T-cell (primary cell): ENCODE measurements at regions not wholly inside any gene's neighbourhood (a gene's known extent, or its start where the extent isn't known, plus 50 kb on each side); places are given as distances from the start of the nearest gene placed in this dataset.

Source experiments
- ATAC-seq, 4 experiments: fragments of 200-7000 bp in 3 of 4; fragments of 150-1000 bp in 1 of 4; cut with Tn5 transposase; replicated peaks in 1 of 4; 1 replicate in 3 of 4; 2 replicates in 1 of 4; pipeline ENCODE4 v1.10.0; 2021; ENCODE audit warnings: moderate library complexity in 3 of 4, mild to moderate bottlenecking in 2 of 4, moderate number of reproducible peaks in 1 of 4
- CTCF ChIA-PET, 2 donors: fragments of 300-600 bp; sonication (Branson Sonifier 250); formaldehyde crosslinking; loops; one replicate each; lab custom pipeline; 2022; ENCODE audit warnings: antibody characterized with exemption in 2 of 2; lab: Charles Lee
- POLR2A ChIA-PET, 2 donors: fragments of 300-600 bp; sonication (Branson Sonifier 250); formaldehyde crosslinking; loops; one replicate each; lab custom pipeline; 2022; ENCODE audit warnings: antibody characterized with exemption in 2 of 2; lab: Charles Lee
- DNase-seq, 35 experiments: peaks; one replicate each; pipeline versions ENCODE4 v3.0.0 to v3.0.0-alpha.2; 2013 to 2023
- H3K27ac ChIP-seq: one replicate; pipeline ENCODE4 v1.5.1; 2013; ENCODE audit warnings: low read length
- H3K27me3 ChIP-seq, 2 experiments: replicated peaks in 1 of 2; 1 replicate in 1 of 2; 2 replicates in 1 of 2; pipeline versions ENCODE4 v1.6.1 to v1.7.0; 2013; ENCODE audit warnings: low read length in 1 of 2, mixed read lengths in 1 of 2; ENCODE audit not compliant: control insufficient read depth in 2 of 2, insufficient read depth in 2 of 2; ENCODE audit errors: extremely low read depth in 1 of 2
- H3K36me3 ChIP-seq, 2 donors: 1 replicate in 1 of 2; 2 replicates in 1 of 2; pipeline versions ENCODE4 v1.6.1 to v1.7.0; 2013; ENCODE audit warnings: low read length in 1 of 2; ENCODE audit not compliant: control insufficient read depth in 2 of 2, insufficient read depth in 1 of 2; ENCODE audit errors: extremely low read depth in 1 of 2
- H3K4me1 ChIP-seq, 2 experiments: 1 replicate in 1 of 2; 2 replicates in 1 of 2; pipeline versions ENCODE4 v1.6.1 to v1.7.0; 2013; ENCODE audit warnings: low read length in 2 of 2, mixed read lengths in 1 of 2; ENCODE audit not compliant: insufficient read depth in 2 of 2, control insufficient read depth in 1 of 2; ENCODE audit errors: extremely low read depth in 1 of 2
- H3K4me3 ChIP-seq, 2 donors: 1 replicate in 1 of 2; 2 replicates in 1 of 2; pipeline versions ENCODE4 v1.5.1 to v1.7.0; 2013; ENCODE audit warnings: mild to moderate bottlenecking in 2 of 2, low read length in 1 of 2, moderate library complexity in 1 of 2; ENCODE audit not compliant: control insufficient read depth in 1 of 2; ENCODE audit errors: extremely low read depth in 1 of 2
- H3K9me3 ChIP-seq: 2 replicates; pipeline ENCODE4 v1.7.0; 2013
- H3K27ac Mint-ChIP-seq, 2 donors: one replicate each; pipeline ENCODE4 v1.8.0; 2020 to 2021; ENCODE audit warnings: mild to moderate bottlenecking in 2 of 2, mixed read lengths in 2 of 2
- H3K27me3 Mint-ChIP-seq, 2 donors: one replicate each; pipeline ENCODE4 v1.8.0; 2021 to 2022; ENCODE audit warnings: mixed read lengths in 2 of 2
- H3K36me3 Mint-ChIP-seq: one replicate; pipeline ENCODE4 v1.8.0; 2021; ENCODE audit warnings: mixed read lengths
- H3K4me1 Mint-ChIP-seq, 3 donors: one replicate each; pipeline ENCODE4 v1.8.0; 2020 to 2022; ENCODE audit warnings: mixed read lengths in 3 of 3, mild to moderate bottlenecking in 1 of 3
- H3K4me3 Mint-ChIP-seq, 3 donors: one replicate each; pipeline ENCODE4 v1.8.0; 2020 to 2022; ENCODE audit warnings: mild to moderate bottlenecking in 3 of 3, mixed read lengths in 3 of 3, moderate library complexity in 3 of 3
- H3K9me3 Mint-ChIP-seq, 3 donors: one replicate each; pipeline ENCODE4 v1.8.0; 2020 to 2022; ENCODE audit warnings: mixed read lengths in 3 of 3
- WGBS: methylation state at CpG from one replicate; pipeline ENCODE4 v1.1.5; 2013; ENCODE audit warnings: missing lambda C conversion rate; ENCODE audit not compliant: insufficient coverage; 5-methylcytosine and 5-hydroxymethylcytosine counted together

GRCh38 chr4:149264093-149264733 lies 551.4 kb downstream of the IQCM start:
- Mint-ChIP-seq H3K4me1 (no peaks in the 10 kb centered on the region), H3K9me3 (peaks cover 0 to 4% (median 4%) of the 10 kb centered on the region in 3 donors), H3K27me3 (no peaks in the 10 kb centered on the region), H3K27ac (no peak overlapping the region), H3K36me3 (no peaks in the 10 kb centered on the region), H3K4me3 (no peak overlapping the region)
- Histone ChIP-seq H3K4me3 (no peak overlapping the region), H3K27me3 (no peaks in the 10 kb centered on the region), H3K36me3 (no peaks in the 10 kb centered on the region), H3K9me3 (no peaks in the 10 kb centered on the region), H3K4me1 (no peaks in the 10 kb centered on the region), H3K27ac (no peak overlapping the region)
- WGBS, result no CpG with 5 or more reads among the region's 2 CpGs
- ChIA-PET POLR2A (no interaction called here), CTCF (interaction anchor here in 1 of 2 donors (0.7 kb wide), 1 partner anchor 1242 kb away, joined by 3 read pairs; no protein-coding TSS in a partner anchor)
- peak in 1 of 35 experiments; percentile 22 for DNase-seq
- no peak for ATAC-seq

- Histone ChIP-seq H3K4me1 (no peaks in the 10 kb centered on the region), H3K9me3 (no peaks in the 10 kb centered on the region), H3K36me3 (no peaks in the 10 kb centered on the region), H3K27me3 (no peaks in the 10 kb centered on the region), H3K27ac (no peak overlapping the region), H3K4me3 (no peak overlapping the region)
- no peaks in the 10 kb centered on the region for H3K4me1 Mint-ChIP-seq
- H3K27ac Mint-ChIP-seq, result no peak overlapping the region
- no peaks in the 10 kb centered on the region for H3K36me3 Mint-ChIP-seq
- ChIA-PET POLR2A (no interaction called here), CTCF (no interaction called here)
- DNase-seq (no peak), ATAC-seq (no peak)
- WGBS, result no CpG with 5 or more reads among the region's 1 CpG
- no peaks in the 10 kb centered on the region for H3K27me3 Mint-ChIP-seq
- H3K4me3 Mint-ChIP-seq, result no peak overlapping the region
- H3K9me3 Mint-ChIP-seq, result peaks cover 0 to 4% (median 0%) of the 10 kb centered on the region in 3 donors
These were observed 567.4 kb downstream of the IQCM start for GRCh38 chr4:149248191-149248764.

DNA sequence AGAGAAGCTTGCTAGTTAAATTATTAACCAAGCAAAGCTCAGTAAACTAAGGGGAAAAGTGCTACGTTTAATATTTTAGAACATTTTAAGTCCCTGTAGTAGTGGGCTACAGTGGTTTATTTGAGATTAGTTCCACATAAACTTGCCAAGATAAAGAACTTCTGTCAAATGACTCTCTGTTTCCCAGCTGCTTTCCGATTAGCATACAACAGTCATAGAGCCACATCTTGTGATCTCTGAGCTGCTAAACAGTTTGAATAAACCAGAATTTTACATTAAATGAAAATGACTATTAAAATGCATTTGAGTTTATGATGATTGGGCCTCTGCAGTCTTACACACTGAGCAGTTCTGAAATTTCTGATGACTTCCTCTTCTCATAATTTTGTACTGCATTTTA lies 568.5 kb downstream of the IQCM start:
- POLR2A ChIA-PET, result interaction anchor here in 1 of 2 donors (0.6 kb wide), 1 partner anchor 294 kb away, joined by 3 read pairs; no protein-coding TSS in a partner anchor
- Histone ChIP-seq H3K4me3 (no peak overlapping the region), H3K27ac (no peak overlapping the region), H3K27me3 (no peaks in the 10 kb centered on the region), H3K9me3 (no peaks in the 10 kb centered on the region), H3K4me1 (no peaks in the 10 kb centered on the region), H3K36me3 (no peaks in the 10 kb centered on the region)
- H3K4me3 Mint-ChIP-seq, result no peak overlapping the region
- DNase-seq (no peak), ATAC-seq (no peak)
- no peak overlapping the region for H3K27ac Mint-ChIP-seq
- H3K36me3 Mint-ChIP-seq, result no peaks in the 10 kb centered on the region
- WGBS, result no CpG with 5 or more reads among the region's 2 CpGs
- CTCF ChIA-PET, result no interaction called here
- no peaks in the 10 kb centered on the region for H3K27me3 Mint-ChIP-seq
- peaks cover 0 to 4% (median 2%) of the 10 kb centered on the region in 3 donors for H3K9me3 Mint-ChIP-seq
- H3K4me1 Mint-ChIP-seq, result no peaks in the 10 kb centered on the region

DNA sequence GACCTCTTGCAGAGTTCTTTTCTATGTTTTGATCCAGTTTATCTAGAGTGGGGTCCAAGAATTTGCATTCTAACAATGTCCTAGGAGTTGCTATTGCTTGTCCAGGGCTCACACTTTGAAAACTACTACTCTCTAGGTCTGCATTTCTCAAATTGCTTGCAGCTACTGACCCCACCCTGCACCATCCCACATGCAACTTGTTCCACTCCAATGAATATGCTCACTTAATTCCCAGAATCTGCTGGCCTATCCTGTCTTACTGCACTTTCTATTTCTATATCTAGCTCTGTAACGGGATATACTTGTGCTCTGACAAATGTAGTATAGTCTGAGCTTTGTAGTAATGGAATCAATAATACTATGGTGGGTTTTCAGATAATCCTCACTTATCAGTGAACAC lies 570.3 kb downstream of the IQCM start:
- no peaks in the 10 kb centered on the region for H3K9me3 ChIP-seq
- ChIA-PET CTCF (no interaction called here), POLR2A (no interaction called here)
- ATAC-seq (no peak), DNase-seq (no peak)
- Mint-ChIP-seq H3K9me3 (peaks cover 0 to 3% (median 0%) of the 10 kb centered on the region in 3 donors), H3K4me3 (no peak overlapping the region), H3K4me1 (no peaks in the 10 kb centered on the region), H3K36me3 (no peaks in the 10 kb centered on the region), H3K27me3 (no peaks in the 10 kb centered on the region), H3K27ac (no peak overlapping the region)
- no peaks in the 10 kb centered on the region for H3K27me3 ChIP-seq
- no CpG with 5 or more reads among the region's 1 CpG for WGBS
- no peaks in the 10 kb centered on the region for H3K36me3 ChIP-seq
- H3K27ac ChIP-seq, result no peak overlapping the region
- H3K4me3 ChIP-seq, result no peak overlapping the region
- no peaks in the 10 kb centered on the region for H3K4me1 ChIP-seq

DNA sequence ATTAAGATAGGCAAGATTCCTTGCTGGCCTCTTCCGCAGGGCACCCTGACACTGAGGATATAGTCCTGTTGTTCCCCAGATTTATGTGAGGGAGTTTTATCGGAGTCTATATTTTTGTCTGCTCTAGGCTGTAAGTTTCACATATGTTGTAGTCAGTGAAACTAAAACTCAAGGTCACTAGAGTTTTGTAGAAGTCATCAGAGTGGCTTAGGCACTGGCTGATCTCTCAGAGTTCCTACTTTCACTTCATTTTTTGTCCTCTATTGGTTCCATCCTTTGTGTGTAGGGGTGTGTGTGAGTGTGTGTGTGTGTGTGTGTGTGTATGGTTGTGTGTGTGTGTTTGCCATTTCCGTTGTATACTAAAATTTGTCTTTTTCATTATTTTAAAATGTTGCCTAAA lies 577.5 kb downstream of the IQCM start:
- no peak overlapping the region for H3K27ac Mint-ChIP-seq
- no peak for ATAC-seq
- H3K27me3 Mint-ChIP-seq, result no peaks in the 10 kb centered on the region
- CTCF ChIA-PET, result interaction anchor here in 1 of 2 donors (0.7 kb wide), 1 partner anchor 8 kb away, joined by 4 read pairs; no protein-coding TSS in a partner anchor
- Histone ChIP-seq H3K27me3 (no peaks in the 10 kb centered on the region), H3K4me3 (no peak overlapping the region), H3K36me3 (no peaks in the 10 kb centered on the region), H3K4me1 (no peaks in the 10 kb centered on the region), H3K9me3 (no peaks in the 10 kb centered on the region), H3K27ac (no peak overlapping the region)
- H3K4me1 Mint-ChIP-seq, result no peaks in the 10 kb centered on the region
- POLR2A ChIA-PET, result no interaction called here
- no peaks in the 10 kb centered on the region for H3K36me3 Mint-ChIP-seq
- DNase-seq, result no peak
- WGBS, result 86% methylated on average over 1 of the region's 3 CpGs
- H3K9me3 Mint-ChIP-seq, result peaks cover 0 to 3% (median 2%) of the 10 kb centered on the region in 3 donors
- H3K4me3 Mint-ChIP-seq, result no peak overlapping the region

DNA sequence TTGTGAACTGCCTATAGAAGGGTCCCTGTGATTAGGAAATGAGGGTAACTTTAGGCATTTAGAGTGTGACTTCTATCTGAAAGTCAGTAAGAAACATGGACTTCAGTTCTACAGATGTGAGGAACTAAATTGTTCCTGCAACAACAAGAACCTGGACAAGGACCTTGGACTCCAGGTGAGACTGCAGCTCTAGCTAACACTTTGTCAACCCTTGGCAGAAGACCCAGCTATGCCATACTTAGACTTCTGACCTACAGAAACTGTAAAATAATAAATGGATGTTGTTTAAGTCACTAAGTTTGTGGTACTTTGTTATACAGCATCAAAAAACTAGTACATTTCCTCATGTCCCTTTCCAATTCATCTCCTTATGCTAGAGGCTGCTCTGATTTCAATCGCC lies 580.8 kb downstream of the IQCM start:
- no peak for ATAC-seq
- no peak overlapping the region for H3K4me3 Mint-ChIP-seq
- H3K9me3 ChIP-seq, result no peaks in the 10 kb centered on the region
- ChIA-PET POLR2A (no interaction called here), CTCF (no interaction called here)
- WGBS, result no CpG with 5 or more reads among the region's 1 CpG
- no peak for DNase-seq
- no peak overlapping the region for H3K4me3 ChIP-seq
- H3K27me3 ChIP-seq, result no peaks in the 10 kb centered on the region
- H3K36me3 Mint-ChIP-seq, result no peaks in the 10 kb centered on the region
- no peak overlapping the region for H3K27ac ChIP-seq
- no peaks in the 10 kb centered on the region for H3K4me1 ChIP-seq
- H3K4me1 Mint-ChIP-seq, result no peaks in the 10 kb centered on the region
- H3K27me3 Mint-ChIP-seq, result no peaks in the 10 kb centered on the region
- H3K27ac Mint-ChIP-seq, result no peak overlapping the region
- peaks cover 0 to 8% (median 2%) of the 10 kb centered on the region in 3 donors for H3K9me3 Mint-ChIP-seq
- no peaks in the 10 kb centered on the region for H3K36me3 ChIP-seq
